SHP77 treated with DMSO at 0.1 percent for 48 hours (cell line): ENCODE measurements at regions not wholly inside any gene's neighbourhood (a gene's known extent, or its start where the extent isn't known, plus 50 kb on each side); places are given as distances from the start of the nearest gene placed in this dataset.

Source experiments
- DNase-seq: peaks from one replicate; lab custom pipeline; 2025; lab: John Stamatoyannopoulos, UW

DNA sequence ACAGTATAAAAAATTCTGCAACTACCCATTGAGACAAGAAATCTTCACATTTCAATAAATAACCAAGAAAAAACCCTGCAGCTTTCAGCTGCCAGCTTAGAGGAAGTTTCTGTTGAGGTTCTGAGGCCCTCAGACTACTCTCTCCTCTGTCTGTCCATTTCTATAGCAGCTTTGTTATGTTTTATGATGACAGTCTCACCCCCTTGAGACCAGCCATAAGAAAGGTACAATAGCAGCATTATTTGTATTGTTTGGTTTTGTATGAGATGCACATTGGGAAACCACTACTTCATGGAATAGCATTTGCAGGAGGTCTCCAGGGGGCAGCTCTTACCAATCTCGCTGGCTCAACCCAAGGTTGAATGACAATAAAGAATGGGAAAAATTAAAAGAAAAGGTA, 334.6 kb upstream of the VRK2 start:
- no peak for DNase-seq

DNA sequence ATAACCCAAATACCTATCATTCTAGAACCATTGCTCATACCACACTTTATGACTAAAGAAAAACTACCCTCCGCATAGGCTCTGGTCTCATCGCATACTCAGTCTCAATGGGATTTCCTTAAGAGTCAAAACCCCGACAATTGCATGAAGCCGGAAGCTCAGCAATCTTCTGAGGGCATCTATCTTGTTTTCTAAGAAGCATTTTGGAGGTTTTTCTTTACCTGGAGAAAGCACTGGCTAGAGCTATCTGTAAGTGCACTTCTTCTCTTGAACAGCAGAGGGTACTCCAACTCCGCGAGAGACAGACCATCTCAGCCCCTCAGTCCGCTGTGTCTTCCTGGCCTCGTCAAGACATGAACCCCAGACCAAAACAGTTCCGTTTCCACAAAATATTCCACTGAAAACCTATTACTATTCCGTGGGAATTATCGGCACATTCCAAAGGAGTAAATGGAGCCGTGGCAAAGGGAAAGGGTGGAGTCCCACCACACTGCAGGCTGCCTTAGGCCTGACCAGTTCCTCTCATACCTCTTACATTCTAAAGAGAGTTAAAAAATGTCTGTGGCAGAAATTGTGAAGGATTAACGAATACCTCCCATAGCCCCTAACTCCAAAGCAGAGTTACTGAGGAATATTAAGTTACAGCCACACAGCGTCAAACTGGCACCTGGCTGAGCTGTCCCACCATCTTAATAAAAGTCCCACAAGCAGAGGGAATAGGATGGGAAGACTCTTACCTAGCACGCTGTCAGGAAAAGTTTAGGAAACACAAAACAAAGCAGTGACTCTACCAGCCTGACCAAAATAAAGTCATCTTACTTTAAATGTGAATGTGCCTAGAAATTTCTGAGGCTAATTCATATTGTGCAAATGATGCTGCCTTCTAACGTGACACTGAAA, 325.6 kb upstream of the VRK2 start:
- peak; percentile 49 for DNase-seq

DNA sequence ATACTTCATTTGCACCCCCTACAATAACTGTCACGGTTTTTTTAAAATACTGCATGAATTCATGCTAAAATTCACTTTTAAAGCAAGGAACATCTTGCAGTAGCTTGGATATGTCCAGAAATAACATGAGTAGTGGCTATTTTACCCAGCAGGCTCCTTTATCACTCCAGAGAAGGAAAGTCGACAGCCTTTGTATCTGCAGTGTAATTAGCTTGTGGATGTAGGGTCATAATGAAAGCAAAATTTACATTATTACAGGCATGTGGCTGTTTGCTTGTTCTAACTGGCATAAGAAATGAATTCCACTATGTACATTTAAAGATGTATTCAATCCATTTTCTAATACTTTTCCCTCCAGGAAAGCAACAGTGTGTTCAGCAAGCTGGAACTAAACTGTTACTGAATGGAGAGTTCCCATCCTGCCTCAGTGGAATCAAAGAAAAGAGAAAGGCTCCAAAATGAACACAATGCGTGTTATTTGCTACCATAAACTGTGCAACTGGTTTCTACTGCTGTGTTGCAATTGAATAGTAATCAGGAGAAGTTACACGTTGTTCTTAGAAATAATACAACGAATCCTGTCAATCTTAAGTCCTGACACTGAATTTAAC, 321.2 kb upstream of the VRK2 start:
- DNase-seq: no peak

- DNase-seq: no peak
Observed at GRCh38 chr2:57726294-57726693, 320.3 kb upstream of the VRK2 start.

- DNase-seq: no peak
Observed at GRCh38 chr2:57728691-57729090, 317.9 kb upstream of the VRK2 start.

DNA sequence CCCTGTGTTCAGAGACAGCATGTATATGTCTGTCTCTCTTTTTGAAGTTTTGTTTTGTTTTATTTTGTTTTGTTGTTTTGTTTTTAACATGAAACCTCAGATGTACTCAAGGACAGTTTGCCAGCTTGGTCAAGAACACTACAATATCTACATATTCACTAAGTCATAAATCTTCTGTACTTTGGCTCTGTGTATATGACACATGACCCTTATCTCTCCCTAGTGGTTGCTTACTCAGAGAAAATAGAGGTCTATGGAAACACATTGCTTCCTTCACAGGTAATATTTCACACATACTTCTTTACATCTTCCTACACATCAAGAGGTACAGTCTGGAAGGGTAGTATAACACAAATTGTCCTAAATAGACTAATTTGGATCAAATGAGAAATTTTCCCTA, 312.6 kb upstream of the VRK2 start:
- no peak for DNase-seq

GRCh38 chr2:57740891-57741290, 305.7 kb upstream of the VRK2 start:
- no peak for DNase-seq

GRCh38 chr2:57753636-57754035, 293.0 kb upstream of the VRK2 start:
- DNase-seq: no peak

DNA sequence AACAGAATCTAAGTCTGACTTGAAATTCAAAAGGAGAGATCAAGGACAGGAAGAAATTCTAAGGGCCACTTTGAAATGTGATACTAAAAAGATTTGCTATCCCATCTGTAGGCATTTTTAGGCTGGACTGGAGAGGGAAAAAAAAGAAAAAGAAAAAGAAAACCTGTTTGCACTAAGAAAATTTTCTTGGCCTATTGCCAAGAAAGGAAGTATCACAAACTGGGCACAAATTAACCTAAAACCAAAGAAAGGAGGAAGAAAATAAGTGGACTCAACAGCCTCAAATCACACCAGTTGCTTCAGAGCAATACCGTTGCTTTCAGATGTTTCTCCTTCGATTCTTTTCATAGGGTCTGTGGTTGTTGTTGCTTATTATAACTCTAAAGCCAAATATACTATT, 287.9 kb upstream of the VRK2 start:
- no peak for DNase-seq

DNA sequence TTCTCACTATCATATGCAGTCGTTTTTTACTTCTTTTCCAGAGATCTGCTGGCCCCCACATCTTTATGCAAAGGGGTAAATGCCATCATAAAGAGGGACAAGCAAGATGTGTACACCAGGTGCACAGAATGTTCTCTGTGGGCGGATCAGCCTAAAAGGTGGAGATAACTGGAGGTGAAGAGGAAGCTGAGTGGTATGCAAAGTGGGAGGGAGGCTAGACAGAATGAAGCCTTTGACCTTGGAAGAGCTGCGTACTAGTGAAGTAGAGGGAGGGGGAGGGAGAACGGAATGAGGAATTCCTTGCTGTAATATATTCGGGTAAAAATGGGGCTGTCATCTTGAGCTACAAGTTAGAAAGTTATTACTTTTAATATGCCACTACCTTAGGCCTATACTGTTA, 287.5 kb upstream of the VRK2 start:
- peak; percentile 31 for DNase-seq

DNA sequence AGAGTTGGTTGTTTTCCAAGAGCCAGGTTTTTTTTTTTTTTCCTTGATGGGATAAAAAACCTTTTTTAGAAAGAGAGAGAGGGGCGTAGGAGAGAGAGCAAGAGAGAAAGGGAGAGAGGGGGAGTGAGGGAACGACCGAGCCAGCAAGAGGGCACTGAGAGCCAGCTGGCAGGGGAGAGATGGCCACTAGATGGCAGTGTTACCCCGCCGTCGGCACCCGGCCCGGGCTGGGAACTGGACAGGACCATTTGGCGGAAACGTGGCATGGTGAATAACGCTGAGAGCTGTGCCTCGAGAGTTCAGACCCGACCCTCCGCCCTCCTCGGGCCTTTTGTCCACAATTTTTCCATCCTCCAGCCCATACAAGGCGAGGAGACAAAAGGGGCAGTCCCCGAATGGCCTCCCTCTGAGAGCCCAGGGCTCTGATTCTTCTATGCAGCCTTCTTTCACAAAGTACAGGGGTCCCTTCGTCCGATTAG, 286.7 kb upstream of the VRK2 start:
- peak; percentile 98 for DNase-seq

- DNase-seq: peak; percentile 59
Observed at GRCh38 chr2:57760381-57760801, 286.2 kb upstream of the VRK2 start.

DNA sequence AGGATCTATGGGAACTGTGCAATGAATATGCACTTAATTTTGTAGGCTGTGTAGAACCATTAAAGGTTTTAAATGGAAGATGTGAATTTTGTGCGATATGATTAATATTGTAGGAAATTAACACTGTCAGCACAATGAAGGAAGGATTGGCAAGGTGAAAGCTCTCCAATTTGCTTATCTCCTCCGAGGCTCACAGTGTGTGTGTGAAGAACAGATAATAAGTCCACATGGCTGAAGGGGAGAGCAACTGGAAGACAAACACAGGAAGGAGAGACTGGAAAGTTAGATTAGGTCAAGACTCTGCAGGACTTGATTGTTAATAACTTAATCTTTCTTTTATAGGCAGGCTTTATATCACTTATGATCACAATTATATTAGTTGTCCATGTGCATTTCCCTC, 269.7 kb upstream of the VRK2 start:
- no peak for DNase-seq

DNA sequence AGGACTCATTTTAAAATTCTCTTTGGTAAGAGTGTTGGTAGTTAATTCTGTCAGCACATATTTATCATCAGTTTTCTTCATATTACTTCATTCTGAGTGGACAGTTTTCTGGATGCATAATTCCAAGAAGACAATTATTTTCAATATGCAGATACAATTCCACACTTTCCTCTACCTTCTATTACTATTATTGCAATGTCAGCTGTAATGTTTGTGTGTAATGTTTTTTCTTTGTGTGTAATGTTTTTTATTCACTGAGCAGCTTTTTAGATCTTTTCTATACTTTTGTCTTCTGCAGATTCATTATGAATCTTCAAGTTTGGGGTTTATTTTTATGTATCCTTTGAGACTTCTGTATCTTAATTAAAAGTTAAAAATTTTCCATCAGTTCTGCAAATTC, 264.0 kb upstream of the VRK2 start:
- DNase-seq: no peak

DNA sequence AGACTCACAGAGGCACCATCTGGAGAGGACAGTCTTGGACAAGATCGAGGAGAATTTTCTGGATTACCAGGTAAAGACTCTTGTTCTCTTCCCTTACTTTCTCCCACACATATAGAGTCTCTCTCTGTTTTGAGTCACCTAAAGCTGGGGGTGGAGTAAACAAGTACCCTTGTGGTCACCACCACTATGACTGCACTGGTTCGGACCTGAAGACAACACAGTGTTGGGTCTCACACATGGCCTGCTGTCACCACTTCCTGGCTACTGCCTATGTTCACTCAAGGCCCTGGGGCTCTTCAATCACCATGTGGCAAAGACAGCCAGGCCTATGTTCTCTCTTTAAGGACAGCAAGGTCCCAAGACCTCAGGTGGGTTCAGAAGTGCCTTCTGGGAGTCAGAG, 253.3 kb upstream of the VRK2 start:
- DNase-seq: no peak

GRCh38 chr2:57796527-57796926, 250.1 kb upstream of the VRK2 start:
- no peak for DNase-seq

- no peak for DNase-seq
Observed at GRCh38 chr2:57798346-57798745, 248.3 kb upstream of the VRK2 start.

- no peak for DNase-seq
Observed at GRCh38 chr2:57802243-57802642, 244.4 kb upstream of the VRK2 start.

- no peak for DNase-seq
Observed at GRCh38 chr2:57804971-57805370, 241.6 kb upstream of the VRK2 start.

- DNase-seq: no peak
Observed at GRCh38 chr2:57806449-57806968, 240.1 kb upstream of the VRK2 start.

- no peak for DNase-seq
Observed at GRCh38 chr2:57809230-57809629, 237.4 kb upstream of the VRK2 start.

- DNase-seq: no peak
Observed at GRCh38 chr2:57821088-57821487, 225.5 kb upstream of the VRK2 start.

DNA sequence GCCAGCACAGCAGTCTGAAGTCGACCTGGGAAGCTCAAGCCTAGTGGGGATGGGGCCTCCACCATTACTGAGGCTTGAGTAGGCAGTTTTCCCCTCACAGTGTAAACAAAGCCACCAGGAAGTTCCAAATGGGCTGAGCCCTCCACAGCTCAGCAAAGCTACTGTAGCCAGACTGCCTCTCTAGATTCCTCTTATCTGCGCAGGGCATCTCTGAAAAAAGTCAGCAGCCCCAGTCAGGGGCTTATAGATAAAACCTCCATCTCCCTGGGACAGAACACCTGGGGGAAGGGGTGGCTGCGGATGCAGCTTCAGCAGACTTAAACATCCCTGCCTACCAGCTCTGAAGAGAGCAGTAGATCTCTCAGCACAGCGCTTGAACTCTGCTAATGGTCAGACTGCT, 218.4 kb upstream of the VRK2 start:
- no peak for DNase-seq
